ENCODE measurements at regions not wholly inside any gene's neighbourhood (a gene's known extent, or its start where the extent isn't known, plus 50 kb on each side); places are given as distances from the start of the nearest gene placed in this dataset.
"Not testable (repeated sequence)": the region's sequence is repeated elsewhere in the genome, so short reads cannot be mapped to it uniquely, and the experiment has no call there.

DNA sequence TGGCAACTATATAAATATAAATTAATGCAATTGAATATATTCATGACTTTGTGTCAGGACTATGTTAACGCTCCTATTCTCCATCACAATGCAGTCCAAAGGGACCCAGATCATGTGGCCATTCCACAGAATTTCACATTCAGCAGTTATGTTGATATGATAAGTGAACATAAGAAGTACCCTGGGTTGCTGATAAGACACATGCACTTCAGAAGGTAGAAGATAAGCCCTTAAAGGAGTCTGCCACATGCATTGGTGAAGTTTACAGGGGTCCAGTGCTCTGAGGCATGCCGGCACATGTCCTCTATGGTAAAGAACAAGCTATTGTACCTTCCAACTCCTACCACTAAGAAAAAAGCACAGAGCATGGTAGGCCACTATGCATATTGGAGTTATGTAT lies 76.4 kb downstream of the PHAX start:
- H3K4me1 ChIP-seq, result no peaks in the 10 kb centered on the region
- no peak overlapping the region for H3K27ac ChIP-seq
- TF ChIP-seq CTCF (IDR thresholded peaks at IDR 0.05) (no peak), POLR2A (IDR thresholded peaks at IDR 0.05) (no peak)
- DNase-seq (no peak), ATAC-seq (no peak)
- WGBS (ENCODE audit: insufficient coverage, low coverage, low lambda C conversion rate, missing lambda C conversion rate), result 94% methylated on average over 2 of the region's 2 CpGs
- H3K4me3 ChIP-seq, result no peak overlapping the region
- no peaks in the 10 kb centered on the region for H3K9me3 ChIP-seq
- intact Hi-C loops (cut with DNase I), result loop anchor here (5.0 to 10.0 kb wide), 2 partner anchors 100 to 108 kb away; partner anchors contain the start of gene LMNB1 (in 1 of the 2)
- H3K36me3 ChIP-seq, result no peaks in the 10 kb centered on the region
- H3K27me3 ChIP-seq, result no peaks in the 10 kb centered on the region

GRCh38 chr5:126680191-126680817 lies 79.6 kb downstream of the PHAX start:
- no peak overlapping the region for H3K4me3 ChIP-seq
- no peaks in the 10 kb centered on the region for H3K4me1 ChIP-seq
- H3K27ac ChIP-seq, result no peak overlapping the region
- intact Hi-C loops (cut with DNase I), result no loop called here
- DNase-seq (no peak), ATAC-seq (no peak)
- 40% methylated on average over 3 of the region's 4 CpGs for WGBS (ENCODE audit: insufficient coverage, low coverage, low lambda C conversion rate, missing lambda C conversion rate)
- TF ChIP-seq POLR2A (IDR thresholded peaks at IDR 0.05), result no peak
- TF ChIP-seq CTCF (IDR thresholded peaks at IDR 0.05), result no peak
- H3K9me3 ChIP-seq, result no peaks in the 10 kb centered on the region
- H3K27me3 ChIP-seq, result no peaks in the 10 kb centered on the region
- H3K36me3 ChIP-seq, result no peaks in the 10 kb centered on the region

- H3K4me1 ChIP-seq; H3K9me3 ChIP-seq; H3K36me3 ChIP-seq; H3K4me3 ChIP-seq; intact Hi-C loops (cut with DNase I); DNase-seq; H3K27me3 ChIP-seq; ATAC-seq; H3K27ac ChIP-seq: not testable (repeated sequence)
- 80% methylated on average over 9 of the region's 9 CpGs for WGBS (ENCODE audit: insufficient coverage, low coverage, low lambda C conversion rate, missing lambda C conversion rate)
These were observed 80.6 kb downstream of the PHAX start for GRCh38 chr5:126681314-126681713.

DNA sequence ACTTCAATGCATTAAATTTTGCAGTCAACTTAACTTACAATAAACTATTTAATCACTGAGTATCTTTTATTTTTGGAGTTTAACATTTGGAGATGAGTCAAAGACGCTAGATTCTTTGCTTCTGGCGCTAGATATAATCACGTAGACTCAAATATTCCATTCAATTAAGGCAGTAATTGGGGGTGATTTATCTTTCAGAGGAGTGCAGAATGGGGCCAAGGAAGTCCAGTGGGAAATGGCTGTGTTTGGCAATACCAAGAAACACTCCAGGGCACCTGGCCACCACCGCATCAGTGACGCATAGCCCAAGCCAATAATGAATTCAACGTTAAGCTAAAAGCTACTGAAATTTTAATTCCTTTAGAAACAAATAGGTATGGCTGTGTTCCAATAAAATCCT lies 81.2 kb downstream of the PHAX start:
- DNase-seq, result no peak
- intact Hi-C loops (cut with DNase I), result no loop called here
- Histone ChIP-seq H3K27ac (no peak overlapping the region), H3K4me3 (no peak overlapping the region), H3K27me3 (no peaks in the 10 kb centered on the region), H3K9me3 (no peaks in the 10 kb centered on the region), H3K4me1 (no peaks in the 10 kb centered on the region), H3K36me3 (no peaks in the 10 kb centered on the region)
- no peak for TF ChIP-seq POLR2A (IDR thresholded peaks at IDR 0.05)
- no peak for ATAC-seq
- 68% methylated on average over 6 of the region's 6 CpGs for WGBS (ENCODE audit: insufficient coverage, low coverage, low lambda C conversion rate, missing lambda C conversion rate)

DNA sequence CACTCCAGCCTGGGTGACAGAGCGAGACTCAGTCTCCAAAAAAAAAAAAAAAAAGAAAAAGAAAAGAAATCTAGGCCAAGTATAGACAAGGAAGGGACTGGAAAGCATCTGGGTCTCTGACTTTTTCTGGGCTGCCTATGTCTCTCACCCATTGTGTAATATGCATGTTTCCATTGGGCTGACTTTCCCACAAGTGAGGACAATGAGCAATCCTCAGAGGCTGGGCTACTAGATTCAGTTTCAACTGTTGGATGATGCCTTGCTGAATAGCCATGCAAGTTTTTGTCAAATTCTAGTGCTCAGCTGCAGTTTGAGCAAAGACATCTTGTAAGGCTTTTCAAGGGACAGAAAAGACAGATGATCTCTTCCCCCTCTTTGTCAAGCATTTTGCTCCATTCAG lies 82.1 kb downstream of the PHAX start:
- no peak for TF ChIP-seq POLR2A (IDR thresholded peaks at IDR 0.05)
- no peak for TF ChIP-seq CTCF (IDR thresholded peaks at IDR 0.05)
- H3K27ac ChIP-seq, result no peak overlapping the region
- ATAC-seq (no peak), DNase-seq (no peak)
- no peak overlapping the region for H3K4me3 ChIP-seq
- WGBS (ENCODE audit: insufficient coverage, low coverage, low lambda C conversion rate, missing lambda C conversion rate), result no CpG with 5 or more reads among the region's 1 CpG
- intact Hi-C loops (cut with DNase I), result no loop called here
- no peaks in the 10 kb centered on the region for H3K4me1 ChIP-seq
- no peaks in the 10 kb centered on the region for H3K36me3 ChIP-seq
- H3K27me3 ChIP-seq, result no peaks in the 10 kb centered on the region
- H3K9me3 ChIP-seq, result no peaks in the 10 kb centered on the region

- Histone ChIP-seq H3K4me1 (no peaks in the 10 kb centered on the region), H3K27me3 (no peaks in the 10 kb centered on the region), H3K9me3 (no peaks in the 10 kb centered on the region), H3K27ac (no peak overlapping the region), H3K4me3 (no peak overlapping the region), H3K36me3 (no peaks in the 10 kb centered on the region)
- no peak for ATAC-seq
- TF ChIP-seq POLR2A (IDR thresholded peaks at IDR 0.05) (no peak), CTCF (IDR thresholded peaks at IDR 0.05) (no peak)
- 63% methylated on average over 2 of the region's 2 CpGs for WGBS (ENCODE audit: insufficient coverage, low coverage, low lambda C conversion rate, missing lambda C conversion rate)
- intact Hi-C loops (cut with DNase I), result no loop called here
- no peak for DNase-seq
These were observed 83.2 kb downstream of the PHAX start for GRCh38 chr5:126683912-126684311.

GRCh38 chr5:126684656-126685442 lies 84.1 kb downstream of the PHAX start:
- H3K27ac ChIP-seq; intact Hi-C loops (cut with DNase I); H3K9me3 ChIP-seq; H3K4me1 ChIP-seq; ATAC-seq; H3K36me3 ChIP-seq; H3K4me3 ChIP-seq; H3K27me3 ChIP-seq; DNase-seq: not testable (repeated sequence)
- 63% methylated on average over 13 of the region's 13 CpGs for WGBS (ENCODE audit: insufficient coverage, low coverage, low lambda C conversion rate, missing lambda C conversion rate)
